HepG2 (cell line): ENCODE measurements at regions not wholly inside any gene's neighbourhood (a gene's known extent, or its start where the extent isn't known, plus 50 kb on each side); places are given as distances from the start of the nearest gene placed in this dataset.

Experiments used
- ADNP ChIP-seq: sonication (generic); formaldehyde crosslinking; IDR thresholded peaks from 2 replicates; pipeline ENCODE4 v1.4.0; 2020; ENCODE audit warnings: missing genetic modification reagents
- CREM ChIP-seq, 2 experiments: sonication (generic) in 1 of 2; formaldehyde crosslinking in 1 of 2; IDR thresholded peaks; 2 replicates each; pipeline versions ENCODE4 v1.4.0 to v1.6.1; 2016 to 2020; ENCODE audit warnings: antibody characterized with exemption in 1 of 2, mild to moderate bottlenecking in 1 of 2, missing genetic modification reagents in 1 of 2
- ELF1 ChIP-seq: sonication (generic); formaldehyde crosslinking; IDR thresholded peaks from 2 replicates; pipeline ENCODE4 v1.4.0; 2020; ENCODE audit warnings: missing genetic modification reagents
- FOSL1 ChIP-seq: sonication (generic); formaldehyde crosslinking; IDR thresholded peaks from 2 replicates; pipeline ENCODE4 v1.9.0; 2021; ENCODE audit warnings: missing genetic modification reagents, borderline replicate concordance
- NR2F6 ChIP-seq, 2 experiments: IDR thresholded peaks; 2 replicates each; pipeline ENCODE4 v1.6.1; 2016; ENCODE audit warnings: antibody characterized with exemption in 1 of 2, mild to moderate bottlenecking in 1 of 2
- RNF2 ChIP-seq: fragments of 450-650 bp; conservative IDR thresholded peaks from 2 replicates; pipeline ENCODE4 v1.6.1; 2016; ENCODE audit warnings: low read depth
- RXRB ChIP-seq: IDR thresholded peaks from 2 replicates; pipeline ENCODE4 v1.6.1; 2016; ENCODE audit warnings: borderline replicate concordance, missing genetic modification reagents, missing compliant biosample characterization
- SIX4 ChIP-seq: sonication (generic); formaldehyde crosslinking; IDR thresholded peaks from 2 replicates; pipeline ENCODE4 v1.4.0; 2020; ENCODE audit warnings: missing genetic modification reagents
- SRSF9 ChIP-seq: fragments of 200-400 bp; formaldehyde crosslinking; IDR thresholded peaks from 2 replicates; pipeline ENCODE4 v1.6.1; 2018; ENCODE audit warnings: borderline replicate concordance, mild to moderate bottlenecking, low read depth, low read length; ENCODE audit not compliant: insufficient read depth, poor library complexity, severe bottlenecking
- SYNCRIP ChIP-seq: fragments of 200-400 bp; formaldehyde crosslinking; IDR thresholded peaks from 2 replicates; pipeline ENCODE4 v1.6.1; 2018; ENCODE audit warnings: mild to moderate bottlenecking, low read depth, low read length; ENCODE audit not compliant: insufficient read depth
- TBX3 ChIP-seq: fragments of 450-650 bp; IDR thresholded peaks from 2 replicates; pipeline ENCODE4 v1.6.1; 2017; ENCODE audit warnings: antibody characterized with exemption, mild to moderate bottlenecking, inconsistent platforms, borderline replicate concordance
- ZFY ChIP-seq: sonication (generic); formaldehyde crosslinking; IDR thresholded peaks from 2 replicates; pipeline ENCODE4 v1.4.0; 2020; ENCODE audit warnings: missing genetic modification reagents
- ZNF501 ChIP-seq: sonication (generic); formaldehyde crosslinking; IDR thresholded peaks from 2 replicates; pipeline ENCODE4 v1.5.1; 2020; ENCODE audit warnings: mild to moderate bottlenecking, moderate library complexity, missing genetic modification reagents
- ZNF563 ChIP-seq: sonication (generic); formaldehyde crosslinking; IDR thresholded peaks from 2 replicates; pipeline ENCODE4 v1.8.0; 2022; ENCODE audit warnings: mild to moderate bottlenecking, moderate library complexity, missing genetic modification reagents
- ZNF773 ChIP-seq: sonication (generic); formaldehyde crosslinking; IDR thresholded peaks from 2 replicates; pipeline ENCODE4 v1.4.0; 2020; ENCODE audit warnings: missing genetic modification reagents, borderline replicate concordance
- TF ChIP-seq, protein P1 (sequence below): sonication (generic); formaldehyde crosslinking; IDR thresholded peaks from 2 replicates; pipeline ENCODE4 v1.5.0; 2020; ENCODE audit warnings: mild to moderate bottlenecking, missing genetic modification reagents, borderline replicate concordance
- TF ChIP-seq, protein P2 (sequence below): sonication (generic); formaldehyde crosslinking; IDR thresholded peaks from 2 replicates; pipeline ENCODE4 v1.5.0; 2020; ENCODE audit warnings: mild to moderate bottlenecking, missing genetic modification reagents
- TF ChIP-seq, protein P3 (sequence below): sonication (generic); formaldehyde crosslinking; IDR thresholded peaks from 2 replicates; pipeline ENCODE4 v1.4.0; 2020; ENCODE audit warnings: missing genetic modification reagents, borderline replicate concordance
- TF ChIP-seq, protein P4 (sequence below): sonication (generic); formaldehyde crosslinking; IDR thresholded peaks from 2 replicates; pipeline ENCODE4 v1.5.0; 2020; ENCODE audit warnings: mild to moderate bottlenecking, low read depth, missing genetic modification reagents, borderline replicate concordance

DNA sequence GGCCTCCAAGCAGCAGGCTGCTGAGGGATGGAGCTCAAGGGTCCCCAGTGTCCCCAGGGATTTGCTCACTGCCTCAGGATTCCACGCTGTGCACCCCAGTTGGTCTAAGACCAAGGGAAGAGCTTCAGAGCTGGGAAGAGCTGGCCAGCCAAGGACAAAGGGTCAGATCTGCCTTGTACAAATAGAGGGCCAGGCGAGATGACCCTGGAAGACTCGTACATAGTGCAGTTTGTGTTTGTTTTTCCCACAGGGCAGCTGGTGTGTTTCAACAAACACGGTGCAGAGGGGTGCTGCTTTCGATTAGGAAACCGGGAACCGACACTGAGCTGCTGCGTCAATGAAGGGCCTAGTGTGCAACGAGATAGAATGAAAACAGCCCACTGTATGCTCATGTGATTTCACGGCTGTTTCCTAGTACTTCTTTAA is 56.1 kb upstream of the TRPM1 start (continued):
- TF ChIP-seq TBX3: peak; percentile 78; the same call in 1 of the 2 replicates
- peak; percentile 58; the same call in 1 of the 2 replicates for TF ChIP-seq ELF1 (CRISPR knock-in tag)
- TF ChIP-seq RNF2: no peak
- TF ChIP-seq SYNCRIP: no peak
- TF ChIP-seq CREM (IDR thresholded peaks at IDR 0.05): peak; percentile 91
- no peak for TF ChIP-seq CREM (CRISPR knock-in tag; IDR thresholded peaks at IDR 0.05)
- TF ChIP-seq, protein P1, sequence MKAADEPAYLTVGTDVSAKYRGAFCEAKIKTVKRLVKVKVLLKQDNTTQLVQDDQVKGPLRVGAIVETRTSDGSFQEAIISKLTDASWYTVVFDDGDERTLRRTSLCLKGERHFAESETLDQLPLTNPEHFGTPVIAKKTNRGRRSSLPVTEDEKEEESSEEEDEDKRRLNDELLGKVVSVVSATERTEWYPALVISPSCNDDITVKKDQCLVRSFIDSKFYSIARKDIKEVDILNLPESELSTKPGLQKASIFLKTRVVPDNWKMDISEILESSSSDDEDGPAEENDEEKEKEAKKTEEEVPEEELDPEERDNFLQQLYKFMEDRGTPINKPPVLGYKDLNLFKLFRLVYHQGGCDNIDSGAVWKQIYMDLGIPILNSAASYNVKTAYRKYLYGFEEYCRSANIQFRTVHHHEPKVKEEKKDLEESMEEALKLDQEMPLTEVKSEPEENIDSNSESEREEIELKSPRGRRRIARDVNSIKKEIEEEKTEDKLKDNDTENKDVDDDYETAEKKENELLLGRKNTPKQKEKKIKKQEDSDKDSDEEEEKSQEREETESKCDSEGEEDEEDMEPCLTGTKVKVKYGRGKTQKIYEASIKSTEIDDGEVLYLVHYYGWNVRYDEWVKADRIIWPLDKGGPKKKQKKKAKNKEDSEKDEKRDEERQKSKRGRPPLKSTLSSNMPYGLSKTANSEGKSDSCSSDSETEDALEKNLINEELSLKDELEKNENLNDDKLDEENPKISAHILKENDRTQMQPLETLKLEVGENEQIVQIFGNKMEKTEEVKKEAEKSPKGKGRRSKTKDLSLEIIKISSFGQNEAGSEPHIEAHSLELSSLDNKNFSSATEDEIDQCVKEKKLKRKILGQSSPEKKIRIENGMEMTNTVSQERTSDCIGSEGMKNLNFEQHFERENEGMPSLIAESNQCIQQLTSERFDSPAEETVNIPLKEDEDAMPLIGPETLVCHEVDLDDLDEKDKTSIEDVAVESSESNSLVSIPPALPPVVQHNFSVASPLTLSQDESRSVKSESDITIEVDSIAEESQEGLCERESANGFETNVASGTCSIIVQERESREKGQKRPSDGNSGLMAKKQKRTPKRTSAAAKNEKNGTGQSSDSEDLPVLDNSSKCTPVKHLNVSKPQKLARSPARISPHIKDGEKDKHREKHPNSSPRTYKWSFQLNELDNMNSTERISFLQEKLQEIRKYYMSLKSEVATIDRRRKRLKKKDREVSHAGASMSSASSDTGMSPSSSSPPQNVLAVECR (CRISPR knock-in tag): peak; percentile 59; the same call in 1 of the 2 replicates
- TF ChIP-seq FOSL1 (CRISPR knock-in tag): no peak
- TF ChIP-seq ZFY (CRISPR knock-in tag): peak; percentile 85
- no peak for TF ChIP-seq ZNF773 (CRISPR knock-in tag)
- TF ChIP-seq ZNF563: peak; percentile 57; the same call in 1 of the 2 replicates
- peak; percentile 79; the same call in 1 of the 2 replicates for TF ChIP-seq ZNF501
- TF ChIP-seq NR2F6 (IDR thresholded peaks at IDR 0.05): peak; percentile 92
- TF ChIP-seq NR2F6 (CRISPR knock-in tag; IDR thresholded peaks at IDR 0.05): peak; percentile 96
- TF ChIP-seq RXRB (CRISPR knock-in tag): peak; percentile 99
- TF ChIP-seq, protein P2, sequence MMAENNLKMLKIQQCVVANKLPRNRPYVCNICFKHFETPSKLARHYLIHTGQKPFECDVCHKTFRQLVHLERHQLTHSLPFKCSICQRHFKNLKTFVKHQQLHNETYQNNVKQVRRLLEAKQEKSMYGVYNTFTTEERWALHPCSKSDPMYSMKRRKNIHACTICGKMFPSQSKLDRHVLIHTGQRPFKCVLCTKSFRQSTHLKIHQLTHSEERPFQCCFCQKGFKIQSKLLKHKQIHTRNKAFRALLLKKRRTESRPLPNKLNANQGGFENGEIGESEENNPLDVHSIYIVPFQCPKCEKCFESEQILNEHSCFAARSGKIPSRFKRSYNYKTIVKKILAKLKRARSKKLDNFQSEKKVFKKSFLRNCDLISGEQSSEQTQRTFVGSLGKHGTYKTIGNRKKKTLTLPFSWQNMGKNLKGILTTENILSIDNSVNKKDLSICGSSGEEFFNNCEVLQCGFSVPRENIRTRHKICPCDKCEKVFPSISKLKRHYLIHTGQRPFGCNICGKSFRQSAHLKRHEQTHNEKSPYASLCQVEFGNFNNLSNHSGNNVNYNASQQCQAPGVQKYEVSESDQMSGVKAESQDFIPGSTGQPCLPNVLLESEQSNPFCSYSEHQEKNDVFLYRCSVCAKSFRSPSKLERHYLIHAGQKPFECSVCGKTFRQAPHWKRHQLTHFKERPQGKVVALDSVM (CRISPR knock-in tag): no peak
- no peak for TF ChIP-seq SRSF9
- TF ChIP-seq SIX4 (CRISPR knock-in tag): peak; percentile 34; the same call in 1 of the 2 replicates
- TF ChIP-seq ADNP (CRISPR knock-in tag): no peak
- TF ChIP-seq, protein P3, sequence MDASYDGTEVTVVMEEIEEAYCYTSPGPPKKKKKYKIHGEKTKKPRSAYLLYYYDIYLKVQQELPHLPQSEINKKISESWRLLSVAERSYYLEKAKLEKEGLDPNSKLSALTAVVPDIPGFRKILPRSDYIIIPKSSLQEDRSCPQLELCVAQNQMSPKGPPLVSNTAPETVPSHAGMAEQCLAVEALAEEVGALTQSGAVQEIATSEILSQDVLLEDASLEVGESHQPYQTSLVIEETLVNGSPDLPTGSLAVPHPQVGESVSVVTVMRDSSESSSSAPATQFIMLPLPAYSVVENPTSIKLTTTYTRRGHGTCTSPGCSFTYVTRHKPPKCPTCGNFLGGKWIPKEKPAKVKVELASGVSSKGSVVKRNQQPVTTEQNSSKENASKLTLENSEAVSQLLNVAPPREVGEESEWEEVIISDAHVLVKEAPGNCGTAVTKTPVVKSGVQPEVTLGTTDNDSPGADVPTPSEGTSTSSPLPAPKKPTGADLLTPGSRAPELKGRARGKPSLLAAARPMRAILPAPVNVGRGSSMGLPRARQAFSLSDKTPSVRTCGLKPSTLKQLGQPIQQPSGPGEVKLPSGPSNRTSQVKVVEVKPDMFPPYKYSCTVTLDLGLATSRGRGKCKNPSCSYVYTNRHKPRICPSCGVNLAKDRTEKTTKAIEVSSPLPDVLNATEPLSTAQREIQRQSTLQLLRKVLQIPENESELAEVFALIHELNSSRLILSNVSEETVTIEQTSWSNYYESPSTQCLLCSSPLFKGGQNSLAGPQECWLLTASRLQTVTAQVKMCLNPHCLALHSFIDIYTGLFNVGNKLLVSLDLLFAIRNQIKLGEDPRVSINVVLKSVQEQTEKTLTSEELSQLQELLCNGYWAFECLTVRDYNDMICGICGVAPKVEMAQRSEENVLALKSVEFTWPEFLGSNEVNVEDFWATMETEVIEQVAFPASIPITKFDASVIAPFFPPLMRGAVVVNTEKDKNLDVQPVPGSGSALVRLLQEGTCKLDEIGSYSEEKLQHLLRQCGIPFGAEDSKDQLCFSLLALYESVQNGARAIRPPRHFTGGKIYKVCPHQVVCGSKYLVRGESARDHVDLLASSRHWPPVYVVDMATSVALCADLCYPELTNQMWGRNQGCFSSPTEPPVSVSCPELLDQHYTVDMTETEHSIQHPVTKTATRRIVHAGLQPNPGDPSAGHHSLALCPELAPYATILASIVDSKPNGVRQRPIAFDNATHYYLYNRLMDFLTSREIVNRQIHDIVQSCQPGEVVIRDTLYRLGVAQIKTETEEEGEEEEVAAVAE (CRISPR knock-in tag): peak; percentile 64
- TF ChIP-seq, protein P4, sequence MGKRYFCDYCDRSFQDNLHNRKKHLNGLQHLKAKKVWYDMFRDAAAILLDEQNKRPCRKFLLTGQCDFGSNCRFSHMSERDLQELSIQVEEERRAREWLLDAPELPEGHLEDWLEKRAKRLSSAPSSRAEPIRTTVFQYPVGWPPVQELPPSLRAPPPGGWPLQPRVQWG: no peak
